Coronary artery (tissue), 2 donors: ENCODE measurements at regions not wholly inside any gene's neighbourhood (a gene's known extent, or its start where the extent isn't known, plus 50 kb on each side); places are given as distances from the start of the nearest gene placed in this dataset.

Experiments used
- DNase-seq: peaks from one replicate; pipeline ENCODE4 v3.0.0-alpha.2; 2017; ENCODE audit warnings: low spot score
- H3K27ac ChIP-seq, 2 donors: fragments of 200-600 bp; sonication (generic); one replicate each; pipeline ENCODE4 v1.5.1; 2016 to 2019
- H3K4me3 ChIP-seq: fragments of 200-600 bp; sonication (generic); 2 replicates; pipeline ENCODE4 v1.5.1; 2016; ENCODE audit warnings: mild to moderate bottlenecking, moderate library complexity
- TF ChIP-seq, protein P1 (sequence below): fragments of 200-600 bp; sonication (generic); IDR thresholded peaks from one replicate; pipeline ENCODE4 v1.5.1; 2019; ENCODE audit warnings: antibody characterized with exemption

DNA sequence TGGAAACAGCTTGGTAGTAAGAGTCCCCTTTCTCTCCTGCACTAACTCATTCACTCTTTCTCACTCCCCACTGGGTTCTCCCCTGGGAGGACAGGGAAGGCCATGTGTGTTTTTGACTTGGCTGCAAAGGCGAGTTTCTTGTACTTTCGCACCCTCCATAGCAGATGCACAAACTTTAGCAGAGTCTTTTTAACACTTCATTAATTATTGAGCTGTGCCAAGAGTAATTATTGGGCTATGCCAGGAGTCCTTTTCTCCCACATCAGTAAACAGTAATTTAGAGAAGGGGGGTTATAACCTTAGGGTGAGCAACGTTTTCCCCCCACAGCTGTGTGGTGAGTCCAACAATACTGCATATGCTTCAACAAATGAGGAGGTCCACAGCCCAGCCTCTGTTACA lies 224.4 kb upstream of the ATP11B start:
- TF ChIP-seq, protein P1, sequence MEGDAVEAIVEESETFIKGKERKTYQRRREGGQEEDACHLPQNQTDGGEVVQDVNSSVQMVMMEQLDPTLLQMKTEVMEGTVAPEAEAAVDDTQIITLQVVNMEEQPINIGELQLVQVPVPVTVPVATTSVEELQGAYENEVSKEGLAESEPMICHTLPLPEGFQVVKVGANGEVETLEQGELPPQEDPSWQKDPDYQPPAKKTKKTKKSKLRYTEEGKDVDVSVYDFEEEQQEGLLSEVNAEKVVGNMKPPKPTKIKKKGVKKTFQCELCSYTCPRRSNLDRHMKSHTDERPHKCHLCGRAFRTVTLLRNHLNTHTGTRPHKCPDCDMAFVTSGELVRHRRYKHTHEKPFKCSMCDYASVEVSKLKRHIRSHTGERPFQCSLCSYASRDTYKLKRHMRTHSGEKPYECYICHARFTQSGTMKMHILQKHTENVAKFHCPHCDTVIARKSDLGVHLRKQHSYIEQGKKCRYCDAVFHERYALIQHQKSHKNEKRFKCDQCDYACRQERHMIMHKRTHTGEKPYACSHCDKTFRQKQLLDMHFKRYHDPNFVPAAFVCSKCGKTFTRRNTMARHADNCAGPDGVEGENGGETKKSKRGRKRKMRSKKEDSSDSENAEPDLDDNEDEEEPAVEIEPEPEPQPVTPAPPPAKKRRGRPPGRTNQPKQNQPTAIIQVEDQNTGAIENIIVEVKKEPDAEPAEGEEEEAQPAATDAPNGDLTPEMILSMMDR: no peak
- no peak for DNase-seq

DNA sequence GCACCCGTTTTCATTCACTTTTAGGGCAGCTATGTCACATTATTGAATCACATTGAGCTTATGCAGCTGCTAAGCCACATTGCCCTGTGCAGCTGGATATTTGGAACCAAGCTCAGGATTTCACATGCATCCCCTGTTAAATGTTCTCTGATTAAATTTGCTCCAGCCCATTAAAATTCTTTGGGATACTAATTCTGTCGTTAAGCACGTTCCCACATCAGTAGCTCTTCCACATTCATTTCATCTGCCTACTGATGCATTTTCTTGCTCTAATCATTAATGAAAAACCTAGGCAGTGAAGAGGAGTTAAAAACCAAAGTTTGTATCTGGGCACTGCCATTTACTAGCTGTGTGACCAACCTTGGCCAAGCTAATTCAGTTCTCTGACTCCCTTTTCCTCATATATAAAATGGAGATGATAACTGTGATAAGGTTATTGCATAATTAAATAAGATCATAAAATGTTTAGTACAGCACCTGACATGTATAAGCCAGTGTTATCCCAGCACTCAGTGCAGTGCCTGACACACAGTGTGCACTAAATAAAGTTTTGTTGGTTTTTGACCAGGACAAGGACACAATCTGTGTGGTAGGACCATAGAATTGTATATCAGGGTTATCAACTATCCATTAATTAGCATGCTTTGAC lies 222.2 kb upstream of the ATP11B start:
- H3K27ac ChIP-seq: no peak overlapping the region
- TF ChIP-seq, protein P1: no peak
- H3K4me3 ChIP-seq: no peak overlapping the region
- DNase-seq: no peak

More for the DNA sequence above, 224.4 kb upstream of the ATP11B start:
- no peak overlapping the region for H3K4me3 ChIP-seq
- H3K27ac ChIP-seq: no peak overlapping the region

DNA sequence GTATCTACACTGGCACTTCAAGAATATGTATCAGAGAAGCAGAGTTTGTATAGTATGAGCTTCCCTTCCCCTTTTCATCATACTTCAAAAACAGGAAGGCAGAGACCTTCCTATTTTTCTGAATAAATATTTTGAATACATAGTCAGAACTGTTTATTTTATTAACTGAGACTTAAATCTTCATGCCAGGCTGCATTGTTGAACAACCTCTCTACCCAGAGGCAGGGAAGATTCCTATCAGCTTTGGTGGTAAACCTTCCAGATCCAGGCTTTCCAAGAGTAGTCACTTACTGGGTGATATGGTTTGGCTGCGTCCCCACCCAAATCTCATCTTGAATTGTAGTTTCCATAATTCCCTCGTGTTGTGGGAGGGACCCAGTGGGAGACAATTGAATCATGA lies 217.4 kb upstream of the ATP11B start:
- H3K27ac ChIP-seq: no peak overlapping the region
- DNase-seq: no peak
- no peak overlapping the region for H3K4me3 ChIP-seq
- TF ChIP-seq, protein P1: no peak

DNA sequence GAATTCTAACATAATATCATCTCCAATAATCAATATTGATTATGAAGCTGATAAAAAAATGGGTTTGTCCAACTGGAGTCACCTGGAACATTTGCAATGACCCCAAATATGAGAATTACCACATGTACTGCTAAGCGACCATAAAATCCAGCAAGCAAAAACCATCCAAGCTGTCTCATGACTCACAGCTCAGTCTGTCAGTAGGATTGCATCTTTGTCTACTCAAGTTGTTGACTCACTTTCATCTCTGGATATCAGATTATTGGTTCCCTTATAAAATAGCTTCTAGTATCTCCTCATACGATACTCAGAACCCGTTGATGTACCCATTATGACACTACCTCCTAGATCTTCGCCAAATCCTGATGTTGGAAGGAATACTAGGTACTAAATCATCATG lies 209.8 kb upstream of the ATP11B start:
- Histone ChIP-seq H3K4me3 (no peak overlapping the region), H3K27ac (no peak overlapping the region)
- no peak for DNase-seq
- TF ChIP-seq, protein P1: no peak

DNA sequence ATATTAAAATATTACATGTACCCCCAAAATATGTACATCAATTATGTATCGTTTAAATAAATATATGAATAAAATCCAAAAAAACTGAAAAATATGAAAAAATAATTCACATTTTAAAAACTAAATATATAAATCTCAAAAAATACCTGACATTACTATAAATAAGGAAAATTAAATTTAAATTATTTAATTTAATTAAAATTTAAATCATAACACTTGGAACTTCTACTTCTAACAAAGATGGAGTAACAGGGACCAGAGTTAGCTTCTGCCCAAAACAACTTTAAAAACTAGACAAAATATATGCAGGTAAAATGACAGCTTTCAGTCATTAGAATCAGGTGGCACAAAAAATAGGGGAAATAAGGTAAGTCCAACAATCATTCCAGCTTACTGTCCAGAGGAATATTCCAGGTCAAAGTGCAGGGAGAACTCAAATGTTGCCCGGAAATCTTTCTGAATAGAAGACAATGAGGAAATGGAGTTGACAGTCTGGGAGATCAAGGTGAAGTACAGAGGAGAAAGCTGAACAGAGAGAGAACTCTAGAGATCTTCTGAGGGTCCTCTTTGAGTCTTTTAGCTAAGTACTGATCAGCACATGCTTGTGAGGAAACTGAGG lies 207.7 kb upstream of the ATP11B start:
- TF ChIP-seq, protein P1: no peak
- no peak for DNase-seq
- H3K27ac ChIP-seq: no peak overlapping the region
- no peak overlapping the region for H3K4me3 ChIP-seq

DNA sequence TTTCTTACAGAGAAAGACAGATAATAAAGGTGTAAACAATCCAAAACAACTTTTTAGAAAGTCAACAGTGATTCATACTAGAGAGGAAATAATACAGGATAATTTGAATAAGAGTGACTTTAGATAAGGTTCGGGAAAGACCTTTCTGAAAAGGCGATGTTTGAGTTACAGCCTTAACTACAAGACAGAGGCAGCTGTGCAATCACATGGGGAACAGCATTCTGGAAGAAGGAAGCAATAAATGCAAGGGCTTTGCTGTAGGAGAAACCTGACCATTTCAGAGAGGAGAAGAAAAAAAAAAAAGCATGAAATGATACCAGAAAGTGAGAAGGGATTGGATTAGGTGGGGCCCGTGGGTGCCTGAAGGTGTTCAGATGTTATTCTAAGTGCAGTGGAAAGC lies 200.6 kb upstream of the ATP11B start:
- Histone ChIP-seq H3K4me3 (no peak overlapping the region), H3K27ac (no peak overlapping the region)
- TF ChIP-seq, protein P1: no peak
- no peak for DNase-seq
